Calu3 (cell line): ENCODE measurements at regions not wholly inside any gene's neighbourhood (a gene's known extent, or its start where the extent isn't known, plus 50 kb on each side); places are given as distances from the start of the nearest gene placed in this dataset.
"Not testable (repeated sequence)": the region's sequence is repeated elsewhere in the genome, so short reads cannot be mapped to it uniquely, and the experiment has no call there.

Experiments
- BruUV-seq: library from RNA; stranded (reverse); fragments of 400-500 nt; replicated peaks from 2 replicates; lab custom pipeline; 2021; lab: Mats Ljungman, UMichigan
- CTCF ChIA-PET: fragments of 300-600 bp; sonication (Branson Sonifier 250); formaldehyde crosslinking; loops from one replicate; lab custom pipeline; 2022; ENCODE audit warnings: antibody characterized with exemption; lab: Charles Lee
- DNase-seq: peaks from one replicate; pipeline ENCODE4 v3.0.0; 2022
- H3K27ac Mint-ChIP-seq: one replicate; pipeline ENCODE4 v1.8.0; 2022; ENCODE audit warnings: mixed read lengths; ENCODE audit not compliant: unreplicated experiment
- H3K27me3 Mint-ChIP-seq: one replicate; pipeline ENCODE4 v1.8.0; 2022; ENCODE audit warnings: mixed read lengths; ENCODE audit not compliant: unreplicated experiment
- H3K36me3 Mint-ChIP-seq: one replicate; pipeline ENCODE4 v1.8.0; 2022; ENCODE audit warnings: mild to moderate bottlenecking, moderate library complexity, mixed read lengths; ENCODE audit not compliant: insufficient read depth, unreplicated experiment
- H3K4me1 Mint-ChIP-seq: one replicate; pipeline ENCODE4 v1.8.0; 2022; ENCODE audit warnings: mild to moderate bottlenecking, low read depth, mixed read lengths; ENCODE audit not compliant: unreplicated experiment
- H3K4me3 Mint-ChIP-seq: one replicate; pipeline ENCODE4 v1.8.0; 2022; ENCODE audit warnings: mild to moderate bottlenecking, low read depth, moderate library complexity, mixed read lengths; ENCODE audit not compliant: unreplicated experiment
- H3K9me3 Mint-ChIP-seq: one replicate; pipeline ENCODE4 v1.8.0; 2022; ENCODE audit warnings: low read depth, mixed read lengths; ENCODE audit not compliant: unreplicated experiment
- intact Hi-C: fragments of 100-400 bp; cut with micrococcal nuclease; formaldehyde crosslinking; loops from one replicate; pipeline ENCODE4 v1.10.0; 2022; ENCODE audit not compliant: unreplicated experiment
- TF ChIP-seq, protein P1 (sequence below): fragments of 200-600 bp; IDR thresholded peaks from one replicate; pipeline ENCODE4 v1.8.0; 2022; ENCODE audit warnings: antibody characterized with exemption; ENCODE audit not compliant: unreplicated experiment

GRCh38 chr9:74413876-74414275 lies 83.3 kb upstream of the RORB start:
- CTCF ChIA-PET: no interaction called here
- no peak for DNase-seq
- Mint-ChIP-seq H3K27ac (no peak overlapping the region), H3K4me3 (no peak overlapping the region), H3K27me3 (no peaks in the 10 kb centered on the region), H3K36me3 (peaks cover 5% of the 10 kb centered on the region), H3K4me1 (no peaks in the 10 kb centered on the region), H3K9me3 (peaks cover 3% of the 10 kb centered on the region)
- intact Hi-C loops: no loop called here
- TF ChIP-seq, protein P1, sequence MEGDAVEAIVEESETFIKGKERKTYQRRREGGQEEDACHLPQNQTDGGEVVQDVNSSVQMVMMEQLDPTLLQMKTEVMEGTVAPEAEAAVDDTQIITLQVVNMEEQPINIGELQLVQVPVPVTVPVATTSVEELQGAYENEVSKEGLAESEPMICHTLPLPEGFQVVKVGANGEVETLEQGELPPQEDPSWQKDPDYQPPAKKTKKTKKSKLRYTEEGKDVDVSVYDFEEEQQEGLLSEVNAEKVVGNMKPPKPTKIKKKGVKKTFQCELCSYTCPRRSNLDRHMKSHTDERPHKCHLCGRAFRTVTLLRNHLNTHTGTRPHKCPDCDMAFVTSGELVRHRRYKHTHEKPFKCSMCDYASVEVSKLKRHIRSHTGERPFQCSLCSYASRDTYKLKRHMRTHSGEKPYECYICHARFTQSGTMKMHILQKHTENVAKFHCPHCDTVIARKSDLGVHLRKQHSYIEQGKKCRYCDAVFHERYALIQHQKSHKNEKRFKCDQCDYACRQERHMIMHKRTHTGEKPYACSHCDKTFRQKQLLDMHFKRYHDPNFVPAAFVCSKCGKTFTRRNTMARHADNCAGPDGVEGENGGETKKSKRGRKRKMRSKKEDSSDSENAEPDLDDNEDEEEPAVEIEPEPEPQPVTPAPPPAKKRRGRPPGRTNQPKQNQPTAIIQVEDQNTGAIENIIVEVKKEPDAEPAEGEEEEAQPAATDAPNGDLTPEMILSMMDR: no peak
- BruUV-seq: no TSS peak

GRCh38 chr9:74414325-74414724 lies 82.8 kb upstream of the RORB start:
- peaks cover 5% of the 10 kb centered on the region for H3K36me3 Mint-ChIP-seq
- no peaks in the 10 kb centered on the region for H3K27me3 Mint-ChIP-seq
- H3K9me3 Mint-ChIP-seq: peaks cover 3% of the 10 kb centered on the region
- no peak overlapping the region for H3K4me3 Mint-ChIP-seq
- intact Hi-C loops: no loop called here
- CTCF ChIA-PET: no interaction called here
- no peak for DNase-seq
- no TSS peak for BruUV-seq
- no peak overlapping the region for H3K27ac Mint-ChIP-seq
- H3K4me1 Mint-ChIP-seq: no peaks in the 10 kb centered on the region
- TF ChIP-seq, protein P1: no peak

GRCh38 chr9:74415995-74416394 lies 81.1 kb upstream of the RORB start:
- no peak for DNase-seq
- Mint-ChIP-seq H3K4me3 (no peak overlapping the region), H3K36me3 (peaks cover 5% of the 10 kb centered on the region), H3K9me3 (peaks cover 3% of the 10 kb centered on the region), H3K4me1 (no peaks in the 10 kb centered on the region), H3K27me3 (no peaks in the 10 kb centered on the region), H3K27ac (no peak overlapping the region)
- TF ChIP-seq, protein P1: no peak
- CTCF ChIA-PET: no interaction called here
- BruUV-seq: no TSS peak
- intact Hi-C loops: no loop called here

DNA sequence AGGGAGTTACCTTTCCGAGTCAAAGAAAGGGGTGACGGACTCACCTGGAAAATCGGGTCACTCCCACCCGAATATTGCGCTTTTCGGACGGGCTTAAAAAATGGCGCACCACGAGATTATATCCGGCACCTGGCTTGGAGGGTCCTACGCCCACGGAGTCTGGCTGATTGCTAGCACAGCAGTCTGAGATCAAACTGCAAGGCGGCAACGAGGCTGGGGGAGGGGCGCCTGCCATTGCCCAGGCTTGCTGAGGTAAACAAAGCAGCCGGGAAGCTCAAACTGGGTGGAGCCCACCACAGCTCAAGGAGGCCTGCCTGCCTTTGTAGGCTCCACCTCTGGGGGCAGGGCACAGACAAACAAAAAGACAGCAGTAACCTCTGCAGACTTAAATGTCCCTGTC lies 72.6 kb upstream of the RORB start:
- DNase-seq, H3K27ac Mint-ChIP-seq, H3K27me3 Mint-ChIP-seq, H3K4me1 Mint-ChIP-seq, H3K9me3 Mint-ChIP-seq, CTCF ChIA-PET, H3K36me3 Mint-ChIP-seq, intact Hi-C loops, H3K4me3 Mint-ChIP-seq, BruUV-seq: not testable (repeated sequence)

GRCh38 chr9:74431467-74431866 lies 65.7 kb upstream of the RORB start:
- H3K4me3 Mint-ChIP-seq: no peak overlapping the region
- H3K4me1 Mint-ChIP-seq: no peaks in the 10 kb centered on the region
- intact Hi-C loops: no loop called here
- TF ChIP-seq, protein P1: no peak
- DNase-seq: no peak
- no peak overlapping the region for H3K27ac Mint-ChIP-seq
- no peaks in the 10 kb centered on the region for H3K36me3 Mint-ChIP-seq
- no TSS peak for BruUV-seq
- H3K27me3 Mint-ChIP-seq: no peaks in the 10 kb centered on the region
- H3K9me3 Mint-ChIP-seq: no peaks in the 10 kb centered on the region
- CTCF ChIA-PET: no interaction called here
